ENCODE measurements at regions not wholly inside any gene's neighbourhood (a gene's known extent, or its start where the extent isn't known, plus 50 kb on each side); places are given as distances from the start of the nearest gene placed in this dataset.
"Not testable (repeated sequence)": the region's sequence is repeated elsewhere in the genome, so short reads cannot be mapped to it uniquely, and the experiment has no call there.

- DNase-seq (ENCODE audit: low read depth in 2 of 2) = no peak
These were observed 161.0 kb downstream of the CPEB2 start for GRCh38 chr4:15163284-15163645.

- no peak for DNase-seq (ENCODE audit: low read depth in 2 of 2)
These were observed 162.3 kb downstream of the CPEB2 start for GRCh38 chr4:15164571-15164970.

GRCh38 chr4:15167743-15168142 lies 165.5 kb downstream of the CPEB2 start:
- no peak for DNase-seq (ENCODE audit: low read depth in 2 of 2)

GRCh38 chr4:15168759-15169158 lies 166.5 kb downstream of the CPEB2 start:
- DNase-seq (ENCODE audit: low read depth in 2 of 2) = no peak

- DNase-seq (ENCODE audit: low read depth in 2 of 2) = no peak
These were observed 169.4 kb downstream of the CPEB2 start for GRCh38 chr4:15171725-15172124.

GRCh38 chr4:15173251-15173650 lies 171.0 kb downstream of the CPEB2 start:
- DNase-seq (ENCODE audit: low read depth in 2 of 2) = no peak

GRCh38 chr4:15174168-15174567 lies 171.9 kb downstream of the CPEB2 start:
- not testable (repeated sequence) for DNase-seq (ENCODE audit: low read depth in 2 of 2)

GRCh38 chr4:15179842-15180241 lies 177.6 kb downstream of the CPEB2 start:
- not testable (repeated sequence) for DNase-seq (ENCODE audit: low read depth in 2 of 2)

- no peak for DNase-seq (ENCODE audit: low read depth in 2 of 2)
These were observed 180.4 kb downstream of the CPEB2 start for GRCh38 chr4:15182600-15183220.

- DNase-seq (ENCODE audit: low read depth in 2 of 2) = no peak
These were observed 183.9 kb downstream of the CPEB2 start for GRCh38 chr4:15186149-15186548.

GRCh38 chr4:15186806-15187205 lies 184.5 kb downstream of the CPEB2 start:
- DNase-seq (ENCODE audit: low read depth in 2 of 2) = no peak

- no peak for DNase-seq (ENCODE audit: low read depth in 2 of 2)
These were observed 186.6 kb downstream of the CPEB2 start for GRCh38 chr4:15188605-15189539.

- no peak for DNase-seq (ENCODE audit: low read depth in 2 of 2)
These were observed 192.2 kb downstream of the CPEB2 start for GRCh38 chr4:15194520-15194919.

GRCh38 chr4:15197005-15197404 lies 194.7 kb downstream of the CPEB2 start:
- no peak for DNase-seq (ENCODE audit: low read depth in 2 of 2)

- no peak for DNase-seq (ENCODE audit: low read depth in 2 of 2)
These were observed 195.9 kb downstream of the CPEB2 start for GRCh38 chr4:15198070-15198727.

GRCh38 chr4:15201782-15202181 lies 199.5 kb downstream of the CPEB2 start:
- DNase-seq (ENCODE audit: low read depth in 2 of 2) = no peak

GRCh38 chr4:15202481-15202880 lies 200.2 kb downstream of the CPEB2 start:
- no peak for DNase-seq (ENCODE audit: low read depth in 2 of 2)

GRCh38 chr4:15206526-15206925 lies 204.2 kb downstream of the CPEB2 start:
- DNase-seq (ENCODE audit: low read depth in 2 of 2) = not testable (repeated sequence)

GRCh38 chr4:15213302-15213970 lies 211.2 kb downstream of the CPEB2 start:
- DNase-seq (ENCODE audit: low read depth in 2 of 2) = no peak

GRCh38 chr4:15215109-15215508 lies 212.7 kb upstream of the C1QTNF7 start:
- no peak for DNase-seq (ENCODE audit: low read depth in 2 of 2)

- DNase-seq (ENCODE audit: low read depth in 2 of 2) = no peak
These were observed 201.6 kb upstream of the C1QTNF7 start for GRCh38 chr4:15226203-15226602.
